BE2C (cell line): ENCODE measurements at regions not wholly inside any gene's neighbourhood (a gene's known extent, or its start where the extent isn't known, plus 50 kb on each side); places are given as distances from the start of the nearest gene placed in this dataset.

Experiments used
- DNase-seq: peaks from one replicate; pipeline ENCODE4 v3.0.0-alpha.2; 2020
- H3K27me3 ChIP-seq: fragments of 250-450 bp; sonication (Bioruptor Pico); 2 replicates; pipeline ENCODE4 v1.5.1; 2020; ENCODE audit warnings: mild to moderate bottlenecking
- H3K36me3 ChIP-seq: fragments of 250-450 bp; sonication (Bioruptor Pico); 2 replicates; pipeline ENCODE4 v1.5.1; 2020; ENCODE audit warnings: mild to moderate bottlenecking
- H3K4me1 ChIP-seq: fragments of 250-450 bp; sonication (Bioruptor Pico); 2 replicates; pipeline ENCODE4 v1.5.1; 2020
- H3K4me3 ChIP-seq: 2 replicates; pipeline ENCODE4 v1.5.1; 2011; ENCODE audit warnings: low read depth, low read length
- H3K9me3 ChIP-seq: fragments of 250-450 bp; sonication (Bioruptor Pico); 2 replicates; pipeline ENCODE4 v1.5.1; 2020
- CTCF ChIP-seq: IDR thresholded peaks from 2 replicates; pipeline ENCODE4 v1.5.1; 2012; ENCODE audit warnings: mild to moderate bottlenecking, low read depth, low read length

GRCh38 chr14:34331728-34332623, 130.1 kb downstream of the SPTSSA start:
- H3K9me3 ChIP-seq, result no peaks in the 10 kb centered on the region
- H3K27me3 ChIP-seq, result no peaks in the 10 kb centered on the region
- peak; percentile 80 for DNase-seq
- H3K36me3 ChIP-seq, result no peaks in the 10 kb centered on the region
- no peak overlapping the region; the same call in 1 of the 2 replicates for H3K4me3 ChIP-seq
- H3K4me1 ChIP-seq, result no peaks in the 10 kb centered on the region
- TF ChIP-seq CTCF, result peak; percentile 94

GRCh38 chr14:34330846-34331245, 131.2 kb downstream of the SPTSSA start:
- Histone ChIP-seq H3K4me3 (no peak overlapping the region), H3K4me1 (no peaks in the 10 kb centered on the region), H3K9me3 (no peaks in the 10 kb centered on the region), H3K27me3 (no peaks in the 10 kb centered on the region), H3K36me3 (no peaks in the 10 kb centered on the region)
- DNase-seq, result no peak
- TF ChIP-seq CTCF, result no peak

GRCh38 chr14:34329301-34329700, 132.7 kb downstream of the SPTSSA start:
- no peaks in the 10 kb centered on the region for H3K9me3 ChIP-seq
- no peak for TF ChIP-seq CTCF

GRCh38 chr14:34328178-34328577, 133.9 kb downstream of the SPTSSA start:
- no peaks in the 10 kb centered on the region for H3K27me3 ChIP-seq
- no peak overlapping the region for H3K4me3 ChIP-seq

More at GRCh38 chr14:34329301-34329700, 132.7 kb downstream of the SPTSSA start:
- Histone ChIP-seq H3K4me1 (no peaks in the 10 kb centered on the region), H3K4me3 (no peak overlapping the region), H3K36me3 (no peaks in the 10 kb centered on the region), H3K27me3 (no peaks in the 10 kb centered on the region)
- DNase-seq, result no peak

GRCh38 chr14:34325493-34325892, 136.5 kb downstream of the SPTSSA start:
- H3K4me3 ChIP-seq, result no peak overlapping the region
- no peak for TF ChIP-seq CTCF
- no peak for DNase-seq
- no peaks in the 10 kb centered on the region for H3K4me1 ChIP-seq
- H3K27me3 ChIP-seq, result no peaks in the 10 kb centered on the region
- H3K9me3 ChIP-seq, result no peaks in the 10 kb centered on the region
- H3K36me3 ChIP-seq, result no peaks in the 10 kb centered on the region

More at GRCh38 chr14:34328178-34328577, 133.9 kb downstream of the SPTSSA start:
- Histone ChIP-seq H3K36me3 (no peaks in the 10 kb centered on the region), H3K9me3 (no peaks in the 10 kb centered on the region), H3K4me1 (no peaks in the 10 kb centered on the region)
- DNase-seq, result no peak
- TF ChIP-seq CTCF, result no peak

GRCh38 chr14:34324363-34324795, 137.7 kb downstream of the SPTSSA start:
- no peak overlapping the region for H3K4me3 ChIP-seq
- H3K27me3 ChIP-seq, result no peaks in the 10 kb centered on the region; the same call in 1 of the 2 replicates
- peak; percentile 75 for TF ChIP-seq CTCF
- no peaks in the 10 kb centered on the region for H3K9me3 ChIP-seq
- DNase-seq, result peak; percentile 44
- H3K4me1 ChIP-seq, result no peaks in the 10 kb centered on the region
- H3K36me3 ChIP-seq, result no peaks in the 10 kb centered on the region
